ENCODE measurements at regions not wholly inside any gene's neighbourhood (a gene's known extent, or its start where the extent isn't known, plus 50 kb on each side); places are given as distances from the start of the nearest gene placed in this dataset.

GRCh38 chr18:78782951-78783563, 196.6 kb upstream of the SALL3 start:
- no peak overlapping the region for H3K27ac ChIP-seq
- DNase-seq: no peak
- no peaks in the 10 kb centered on the region for H3K9me3 ChIP-seq
- WGBS, 2 donors: 55 to 67% methylated on average over 17 to 18 of the region's 21 CpGs
- TF ChIP-seq CTCF (IDR thresholded peaks at IDR 0.05): no peak
- H3K36me3 ChIP-seq (ENCODE audit: low read depth, missing control alignments): no peaks in the 10 kb centered on the region
- H3K27me3 ChIP-seq: no peaks in the 10 kb centered on the region
- no peak overlapping the region for H3K4me3 ChIP-seq
- intact Hi-C loops (cut with DNase I; ENCODE audit: low total_unique reads): no loop called here
- H3K4me1 ChIP-seq: no peaks in the 10 kb centered on the region

- no peaks in the 10 kb centered on the region for H3K36me3 ChIP-seq (ENCODE audit: low read depth, missing control alignments)
- H3K27ac ChIP-seq: no peak overlapping the region
- intact Hi-C loops (cut with DNase I; ENCODE audit: low total_unique reads): no loop called here
- no peak for DNase-seq
- TF ChIP-seq CTCF (IDR thresholded peaks at IDR 0.05) (no peak), POLR2A (IDR thresholded peaks at IDR 0.05) (no peak)
- H3K4me1 ChIP-seq: no peaks in the 10 kb centered on the region
- no peaks in the 10 kb centered on the region for H3K27me3 ChIP-seq
- H3K9me3 ChIP-seq: no peaks in the 10 kb centered on the region
- WGBS, 2 donors: 67 to 70% methylated on average over 12 of the region's 12 CpGs
- no peak overlapping the region for H3K4me3 ChIP-seq
Observed at GRCh38 chr18:78783564-78783960, 196.1 kb upstream of the SALL3 start.

- H3K9me3 ChIP-seq: no peaks in the 10 kb centered on the region
- no peak for TF ChIP-seq CTCF (IDR thresholded peaks at IDR 0.05)
- no peaks in the 10 kb centered on the region for H3K36me3 ChIP-seq (ENCODE audit: low read depth, missing control alignments)
- no peaks in the 10 kb centered on the region for H3K4me1 ChIP-seq
- DNase-seq: no peak
- H3K4me3 ChIP-seq: no peak overlapping the region
- no peak overlapping the region for H3K27ac ChIP-seq
- intact Hi-C loops (cut with DNase I; ENCODE audit: low total_unique reads): no loop called here
- H3K27me3 ChIP-seq: no peaks in the 10 kb centered on the region
- WGBS, 2 donors: 89 to 90% methylated on average over 5 of the region's 5 CpGs
Observed at GRCh38 chr18:78784861-78785260, 194.8 kb upstream of the SALL3 start.

- no peaks in the 10 kb centered on the region for H3K36me3 ChIP-seq (ENCODE audit: low read depth, missing control alignments)
- H3K9me3 ChIP-seq: no peaks in the 10 kb centered on the region
- DNase-seq: no peak
- no peaks in the 10 kb centered on the region for H3K4me1 ChIP-seq
- no peaks in the 10 kb centered on the region for H3K27me3 ChIP-seq
- 33 to 36% methylated on average over 5 of the region's 5 CpGs for WGBS, 2 donors
- intact Hi-C loops (cut with DNase I; ENCODE audit: low total_unique reads): no loop called here
- no peak for TF ChIP-seq CTCF (IDR thresholded peaks at IDR 0.05)
- TF ChIP-seq POLR2A (IDR thresholded peaks at IDR 0.05): no peak
- no peak overlapping the region for H3K27ac ChIP-seq
- no peak overlapping the region for H3K4me3 ChIP-seq
Observed at GRCh38 chr18:78785706-78786105, 193.9 kb upstream of the SALL3 start.

GRCh38 chr18:78786776-78787175, 192.8 kb upstream of the SALL3 start:
- intact Hi-C loops (cut with DNase I; ENCODE audit: low total_unique reads): no loop called here
- no peak for TF ChIP-seq CTCF (IDR thresholded peaks at IDR 0.05)
- no peak for TF ChIP-seq POLR2A (IDR thresholded peaks at IDR 0.05)
- no peaks in the 10 kb centered on the region for H3K4me1 ChIP-seq
- 87 to 92% methylated on average over 20 of the region's 20 CpGs for WGBS, 2 donors
- no peak overlapping the region for H3K4me3 ChIP-seq
- no peaks in the 10 kb centered on the region for H3K36me3 ChIP-seq (ENCODE audit: low read depth, missing control alignments)
- H3K27ac ChIP-seq: no peak overlapping the region
- no peaks in the 10 kb centered on the region for H3K27me3 ChIP-seq
- no peak for DNase-seq
- no peaks in the 10 kb centered on the region for H3K9me3 ChIP-seq
